ENCODE measurements at regions not wholly inside any gene's neighbourhood (a gene's known extent, or its start where the extent isn't known, plus 50 kb on each side); places are given as distances from the start of the nearest gene placed in this dataset.

DNA sequence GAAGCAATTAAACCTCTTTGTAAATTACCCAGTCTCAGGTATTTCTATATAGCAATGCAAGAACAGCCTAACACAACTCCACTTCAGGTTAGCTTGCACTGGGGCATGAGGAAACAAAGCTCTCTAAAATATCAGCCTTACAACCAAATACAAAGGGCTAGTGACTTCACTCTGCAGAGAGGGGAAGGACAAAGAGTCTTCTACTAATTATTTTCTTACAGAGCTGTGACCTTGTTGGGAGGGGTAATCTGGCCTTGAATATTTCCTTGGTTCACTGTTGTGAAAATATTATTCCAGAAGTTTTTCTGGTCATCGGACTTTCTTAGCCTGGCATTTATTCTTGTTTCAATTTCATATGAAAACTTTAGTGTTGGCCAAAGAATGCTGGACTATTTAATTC is 334.4 kb upstream of the CTNNB1 start:
- Histone ChIP-seq H3K27ac (ENCODE audit: control insufficient read depth, insufficient read depth, low read length) (no peak overlapping the region), H3K4me1 (ENCODE audit: control insufficient read depth, extremely low read depth, insufficient read depth, low read length) (no peaks in the 10 kb centered on the region), H3K9me1 (ENCODE audit: control insufficient read depth, extremely low read depth, insufficient read depth, low read length) (no peaks in the 10 kb centered on the region), H3K4me3 (ENCODE audit: control insufficient read depth in 2 of 3, extremely low read depth in 1 of 3, insufficient read depth in 2 of 3, low read depth in 1 of 3, low read length in 3 of 3) (no peak overlapping the region), H3K36me3 (ENCODE audit: control insufficient read depth in 2 of 2, extremely low read depth in 1 of 2, insufficient read depth in 2 of 2, low read length in 2 of 2) (no peaks in the 10 kb centered on the region), H3K79me2 (ENCODE audit: control insufficient read depth, insufficient read depth, low read length) (no peaks in the 10 kb centered on the region), H3K4me2 (ENCODE audit: control insufficient read depth, extremely low read depth, insufficient read depth, low read depth, low read length) (no peak overlapping the region), H3K9me3 (ENCODE audit: control insufficient read depth, low read depth, low read length) (no peaks in the 10 kb centered on the region), H2AFZ (ENCODE audit: control insufficient read depth, low read length) (no peak overlapping the region), H3K9ac (ENCODE audit: control insufficient read depth, extremely low read depth, insufficient read depth, low read length) (no peak overlapping the region), H4K20me1 (ENCODE audit: control insufficient read depth, extremely low read depth, insufficient read depth, low read length) (no peaks in the 10 kb centered on the region), H3K27me3 (ENCODE audit: control insufficient read depth, extremely low read depth, insufficient read depth, low read length) (no peaks in the 10 kb centered on the region)
- no peak for DNase-seq (ENCODE audit: low read depth, low spot score)
- dilution Hi-C loops (cut with MboI; ENCODE audit: extremely low pct_ligation_motif_present, low sequenced_read_pairs): no loop called here
- TF ChIP-seq, protein P1, sequence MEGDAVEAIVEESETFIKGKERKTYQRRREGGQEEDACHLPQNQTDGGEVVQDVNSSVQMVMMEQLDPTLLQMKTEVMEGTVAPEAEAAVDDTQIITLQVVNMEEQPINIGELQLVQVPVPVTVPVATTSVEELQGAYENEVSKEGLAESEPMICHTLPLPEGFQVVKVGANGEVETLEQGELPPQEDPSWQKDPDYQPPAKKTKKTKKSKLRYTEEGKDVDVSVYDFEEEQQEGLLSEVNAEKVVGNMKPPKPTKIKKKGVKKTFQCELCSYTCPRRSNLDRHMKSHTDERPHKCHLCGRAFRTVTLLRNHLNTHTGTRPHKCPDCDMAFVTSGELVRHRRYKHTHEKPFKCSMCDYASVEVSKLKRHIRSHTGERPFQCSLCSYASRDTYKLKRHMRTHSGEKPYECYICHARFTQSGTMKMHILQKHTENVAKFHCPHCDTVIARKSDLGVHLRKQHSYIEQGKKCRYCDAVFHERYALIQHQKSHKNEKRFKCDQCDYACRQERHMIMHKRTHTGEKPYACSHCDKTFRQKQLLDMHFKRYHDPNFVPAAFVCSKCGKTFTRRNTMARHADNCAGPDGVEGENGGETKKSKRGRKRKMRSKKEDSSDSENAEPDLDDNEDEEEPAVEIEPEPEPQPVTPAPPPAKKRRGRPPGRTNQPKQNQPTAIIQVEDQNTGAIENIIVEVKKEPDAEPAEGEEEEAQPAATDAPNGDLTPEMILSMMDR (optimal IDR thresholded peaks at IDR 0.05 in 1 of 3, IDR thresholded peaks at IDR 0.05 in 1 of 3, conservative IDR thresholded peaks at IDR 0.05 in 1 of 3; ENCODE audit: extremely low read depth in 1 of 3, insufficient read depth in 2 of 3, low read length in 3 of 3): no peak
- no peak for FAIRE-seq

GRCh38 chr3:40867797-40868196 is 331.5 kb upstream of the CTNNB1 start:
- H2AFZ ChIP-seq (ENCODE audit: control insufficient read depth, low read length): no peak overlapping the region
- H3K4me2 ChIP-seq (ENCODE audit: control insufficient read depth, extremely low read depth, insufficient read depth, low read depth, low read length): no peak overlapping the region
- H4K20me1 ChIP-seq (ENCODE audit: control insufficient read depth, extremely low read depth, insufficient read depth, low read length): no peaks in the 10 kb centered on the region
- dilution Hi-C loops (cut with MboI; ENCODE audit: extremely low pct_ligation_motif_present, low sequenced_read_pairs): no loop called here
- no peak for DNase-seq (ENCODE audit: low read depth, low spot score)
- no peak for TF ChIP-seq EZH2 (IDR thresholded peaks at IDR 0.05; ENCODE audit: low read length)
- TF ChIP-seq, protein P1 (optimal IDR thresholded peaks at IDR 0.05 in 1 of 3, IDR thresholded peaks at IDR 0.05 in 1 of 3, conservative IDR thresholded peaks at IDR 0.05 in 1 of 3; ENCODE audit: extremely low read depth in 1 of 3, insufficient read depth in 2 of 3, low read length in 3 of 3): no peak
- no peaks in the 10 kb centered on the region for H3K9me3 ChIP-seq (ENCODE audit: control insufficient read depth, low read depth, low read length)
- no peaks in the 10 kb centered on the region for H3K36me3 ChIP-seq (ENCODE audit: control insufficient read depth in 2 of 2, extremely low read depth in 1 of 2, insufficient read depth in 2 of 2, low read length in 2 of 2)
- H3K9ac ChIP-seq (ENCODE audit: control insufficient read depth, extremely low read depth, insufficient read depth, low read length): no peak overlapping the region
- no peaks in the 10 kb centered on the region for H3K4me1 ChIP-seq (ENCODE audit: control insufficient read depth, extremely low read depth, insufficient read depth, low read length)
- no peaks in the 10 kb centered on the region for H3K9me1 ChIP-seq (ENCODE audit: control insufficient read depth, extremely low read depth, insufficient read depth, low read length)
- no peak for FAIRE-seq
- H3K4me3 ChIP-seq (ENCODE audit: control insufficient read depth in 2 of 3, extremely low read depth in 1 of 3, insufficient read depth in 2 of 3, low read depth in 1 of 3, low read length in 3 of 3): no peak overlapping the region
- no peaks in the 10 kb centered on the region for H3K27me3 ChIP-seq (ENCODE audit: control insufficient read depth, extremely low read depth, insufficient read depth, low read length)
- H3K27ac ChIP-seq (ENCODE audit: control insufficient read depth, insufficient read depth, low read length): no peak overlapping the region
- no peaks in the 10 kb centered on the region for H3K79me2 ChIP-seq (ENCODE audit: control insufficient read depth, insufficient read depth, low read length)

Measured in keratinocyte (primary cell).